ENCODE measurements at regions not wholly inside any gene's neighbourhood (a gene's known extent, or its start where the extent isn't known, plus 50 kb on each side); places are given as distances from the start of the nearest gene placed in this dataset.

GRCh38 chr6:163827143-163827542 is 412.6 kb downstream of the QKI start:
- Mint-ChIP-seq H3K27ac (no peak overlapping the region), H3K4me3 (no peak overlapping the region), H3K4me1 (no peaks in the 10 kb centered on the region), H3K36me3 (ENCODE audit: low read depth) (no peaks in the 10 kb centered on the region), H3K27me3 (peaks cover 34% of the 10 kb centered on the region)
- no peaks in the 10 kb centered on the region for H3K9me3 ChIP-seq (ENCODE audit: control insufficient read depth, low read length, poor library complexity, severe bottlenecking)
- DNase-seq (no peak), ATAC-seq (no peak)

GRCh38 chr6:163826629-163827028 is 412.1 kb downstream of the QKI start:
- Mint-ChIP-seq H3K27me3 (peaks cover 34% of the 10 kb centered on the region), H3K36me3 (ENCODE audit: low read depth) (no peaks in the 10 kb centered on the region), H3K4me3 (no peak overlapping the region), H3K4me1 (no peaks in the 10 kb centered on the region), H3K27ac (no peak overlapping the region)
- no peaks in the 10 kb centered on the region for H3K9me3 ChIP-seq (ENCODE audit: control insufficient read depth, low read length, poor library complexity, severe bottlenecking)
- ATAC-seq (no peak), DNase-seq (no peak)

- DNase-seq, result no peak
- H3K4me1 Mint-ChIP-seq, result no peaks in the 10 kb centered on the region
- H3K4me3 Mint-ChIP-seq, result no peak overlapping the region
- H3K9me3 ChIP-seq (ENCODE audit: control insufficient read depth, low read length, poor library complexity, severe bottlenecking), result no peaks in the 10 kb centered on the region
- H3K36me3 Mint-ChIP-seq (ENCODE audit: low read depth), result no peaks in the 10 kb centered on the region
- no peak overlapping the region for H3K27ac Mint-ChIP-seq
- no peak for ATAC-seq
- H3K27me3 Mint-ChIP-seq, result peaks cover 30% of the 10 kb centered on the region
Observed at GRCh38 chr6:163825033-163825432, 410.5 kb downstream of the QKI start.

- no peak overlapping the region for H3K27ac Mint-ChIP-seq
- no peaks in the 10 kb centered on the region for H3K9me3 ChIP-seq (ENCODE audit: control insufficient read depth, low read length, poor library complexity, severe bottlenecking)
- no peaks in the 10 kb centered on the region for H3K36me3 Mint-ChIP-seq (ENCODE audit: low read depth)
- H3K4me3 Mint-ChIP-seq, result no peak overlapping the region
- DNase-seq, result no peak
- H3K27me3 Mint-ChIP-seq, result peaks cover 22% of the 10 kb centered on the region
- no peaks in the 10 kb centered on the region for H3K4me1 Mint-ChIP-seq
- ATAC-seq, result no peak
Observed at GRCh38 chr6:163823577-163823976, 409.1 kb downstream of the QKI start.

- Mint-ChIP-seq H3K4me1 (no peaks in the 10 kb centered on the region), H3K27ac (no peak overlapping the region), H3K27me3 (peaks cover 9% of the 10 kb centered on the region), H3K36me3 (ENCODE audit: low read depth) (no peaks in the 10 kb centered on the region), H3K4me3 (no peak overlapping the region)
- H3K9me3 ChIP-seq (ENCODE audit: control insufficient read depth, low read length, poor library complexity, severe bottlenecking), result no peaks in the 10 kb centered on the region
- no peak for ATAC-seq
- no peak for DNase-seq
Observed at GRCh38 chr6:163820745-163821458, 406.4 kb downstream of the QKI start.

- H3K36me3 Mint-ChIP-seq (ENCODE audit: low read depth), result no peaks in the 10 kb centered on the region
- ATAC-seq, result no peak
Observed at GRCh38 chr6:163820171-163820570, 405.7 kb downstream of the QKI start.

GRCh38 chr6:163818719-163819118 is 404.2 kb downstream of the QKI start:
- ATAC-seq, result no peak

More at GRCh38 chr6:163820171-163820570, 405.7 kb downstream of the QKI start:
- no peaks in the 10 kb centered on the region for H3K9me3 ChIP-seq (ENCODE audit: control insufficient read depth, low read length, poor library complexity, severe bottlenecking)
- DNase-seq, result no peak
- Mint-ChIP-seq H3K4me1 (no peaks in the 10 kb centered on the region), H3K27me3 (peaks cover 13% of the 10 kb centered on the region), H3K4me3 (no peak overlapping the region), H3K27ac (no peak overlapping the region)

GRCh38 chr6:163816441-163816840 is 401.9 kb downstream of the QKI start:
- Mint-ChIP-seq H3K36me3 (ENCODE audit: low read depth) (no peaks in the 10 kb centered on the region), H3K4me1 (peaks cover 2% of the 10 kb centered on the region), H3K4me3 (no peak overlapping the region), H3K27me3 (peaks cover 20% of the 10 kb centered on the region), H3K27ac (no peak overlapping the region)
- no peak for DNase-seq
- no peaks in the 10 kb centered on the region for H3K9me3 ChIP-seq (ENCODE audit: control insufficient read depth, low read length, poor library complexity, severe bottlenecking)
- ATAC-seq, result no peak

More at GRCh38 chr6:163818719-163819118, 404.2 kb downstream of the QKI start:
- no peaks in the 10 kb centered on the region for H3K9me3 ChIP-seq (ENCODE audit: control insufficient read depth, low read length, poor library complexity, severe bottlenecking)
- Mint-ChIP-seq H3K36me3 (ENCODE audit: low read depth) (no peaks in the 10 kb centered on the region), H3K4me1 (peaks cover 2% of the 10 kb centered on the region), H3K27ac (no peak overlapping the region), H3K27me3 (peaks cover 20% of the 10 kb centered on the region), H3K4me3 (no peak overlapping the region)
- DNase-seq, result no peak

GRCh38 chr6:163815796-163816195 is 401.3 kb downstream of the QKI start:
- no peak for ATAC-seq
- Mint-ChIP-seq H3K27me3 (peaks cover 20% of the 10 kb centered on the region), H3K4me1 (peaks cover 2% of the 10 kb centered on the region), H3K4me3 (no peak overlapping the region), H3K36me3 (ENCODE audit: low read depth) (no peaks in the 10 kb centered on the region), H3K27ac (no peak overlapping the region)
- H3K9me3 ChIP-seq (ENCODE audit: control insufficient read depth, low read length, poor library complexity, severe bottlenecking), result no peaks in the 10 kb centered on the region
- DNase-seq, result no peak

GRCh38 chr6:163814494-163815364 is 400.2 kb downstream of the QKI start:
- ATAC-seq (no peak), DNase-seq (no peak)
- H3K9me3 ChIP-seq (ENCODE audit: control insufficient read depth, low read length, poor library complexity, severe bottlenecking), result no peaks in the 10 kb centered on the region
- Mint-ChIP-seq H3K27ac (no peak overlapping the region), H3K4me1 (peaks cover 2% of the 10 kb centered on the region), H3K27me3 (peaks cover 20% of the 10 kb centered on the region), H3K36me3 (ENCODE audit: low read depth) (no peaks in the 10 kb centered on the region), H3K4me3 (no peak overlapping the region)

- peaks cover 20% of the 10 kb centered on the region for H3K27me3 Mint-ChIP-seq
Observed at GRCh38 chr6:163813979-163814493, 399.5 kb downstream of the QKI start.

GRCh38 chr6:163811317-163811716 is 396.8 kb downstream of the QKI start:
- ATAC-seq, result no peak
- no peaks in the 10 kb centered on the region for H3K36me3 Mint-ChIP-seq (ENCODE audit: low read depth)
- DNase-seq, result no peak
- H3K4me1 Mint-ChIP-seq, result peaks cover 2% of the 10 kb centered on the region
- H3K9me3 ChIP-seq (ENCODE audit: control insufficient read depth, low read length, poor library complexity, severe bottlenecking), result no peaks in the 10 kb centered on the region
- no peak overlapping the region for H3K4me3 Mint-ChIP-seq
- no peak overlapping the region for H3K27ac Mint-ChIP-seq
- H3K27me3 Mint-ChIP-seq, result peaks cover 13% of the 10 kb centered on the region

More at GRCh38 chr6:163813979-163814493, 399.5 kb downstream of the QKI start:
- DNase-seq (no peak), ATAC-seq (no peak)
- Mint-ChIP-seq H3K36me3 (ENCODE audit: low read depth) (no peaks in the 10 kb centered on the region), H3K4me3 (no peak overlapping the region), H3K4me1 (peaks cover 2% of the 10 kb centered on the region), H3K27ac (no peak overlapping the region)
- H3K9me3 ChIP-seq (ENCODE audit: control insufficient read depth, low read length, poor library complexity, severe bottlenecking), result no peaks in the 10 kb centered on the region

- Mint-ChIP-seq H3K4me3 (no peak overlapping the region), H3K27me3 (no peaks in the 10 kb centered on the region), H3K4me1 (peaks cover 2% of the 10 kb centered on the region), H3K27ac (no peak overlapping the region), H3K36me3 (ENCODE audit: low read depth) (no peaks in the 10 kb centered on the region)
- ATAC-seq, result no peak
- no peaks in the 10 kb centered on the region for H3K9me3 ChIP-seq (ENCODE audit: control insufficient read depth, low read length, poor library complexity, severe bottlenecking)
- DNase-seq, result no peak
Observed at GRCh38 chr6:163809364-163809763, 394.8 kb downstream of the QKI start.
